ENCODE measurements at regions not wholly inside any gene's neighbourhood (a gene's known extent, or its start where the extent isn't known, plus 50 kb on each side); places are given as distances from the start of the nearest gene placed in this dataset.

DNA sequence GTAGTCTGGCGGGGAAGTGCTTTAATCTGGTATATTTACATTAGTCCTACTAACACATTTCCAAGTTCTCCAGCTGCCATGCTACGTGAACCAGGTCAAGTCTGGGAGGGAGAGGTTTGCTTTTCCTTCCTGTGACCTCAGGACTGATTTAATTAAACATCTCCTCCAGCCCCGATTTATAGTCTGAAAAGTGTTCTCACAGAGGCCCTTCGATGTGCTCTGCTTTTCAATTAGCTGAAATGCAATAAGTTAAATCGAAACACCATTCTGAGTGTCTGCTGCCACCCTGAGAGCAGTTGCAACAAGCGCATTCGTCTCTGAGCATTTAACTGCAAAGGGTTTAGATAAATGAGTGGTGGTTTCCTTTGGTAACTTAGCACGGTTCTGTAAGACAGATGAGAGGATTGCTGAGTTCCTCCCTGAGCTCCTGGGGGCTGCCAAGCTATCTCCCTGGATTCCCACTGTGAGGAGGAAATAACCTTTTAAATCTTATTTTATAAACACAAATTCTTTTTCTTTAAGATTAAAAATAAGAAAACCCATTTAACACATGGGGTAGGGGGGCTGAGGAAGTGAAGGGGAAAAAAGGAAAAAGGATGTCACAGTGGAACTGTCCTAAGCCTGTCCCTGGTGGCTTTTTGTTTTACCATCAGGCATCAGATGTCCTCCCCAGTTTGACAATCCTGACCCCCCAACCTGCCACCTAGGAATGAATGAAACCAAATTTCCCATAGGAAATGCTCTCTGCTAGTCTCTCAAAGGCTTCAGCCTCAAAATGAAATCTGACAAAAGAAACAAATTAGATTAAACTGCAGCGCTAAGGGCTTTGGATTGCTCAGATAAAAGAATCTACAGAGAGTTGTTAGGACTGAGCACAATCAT is 56.5 kb upstream of the CREB1 start:
- FAIRE-seq, result no peak
- H3K9me3 Mint-ChIP-seq (ENCODE audit: unreplicated experiment), result peaks cover 2% of the 10 kb centered on the region
- H3K27me3 Mint-ChIP-seq (ENCODE audit: low read depth, unreplicated experiment), result no peaks in the 10 kb centered on the region
- no peaks in the 10 kb centered on the region for H3K36me3 Mint-ChIP-seq (ENCODE audit: low read depth, unreplicated experiment)
- peak; percentile 78 for DNase-seq (ENCODE audit: low read depth)
- peaks cover 25% of the 10 kb centered on the region for H3K4me1 Mint-ChIP-seq (ENCODE audit: low read depth, unreplicated experiment)
- Histone ChIP-seq H3K79me2 (ENCODE audit: insufficient read depth, low read length) (no peaks in the 10 kb centered on the region), H3K27ac (ENCODE audit: low read depth, low read length) (peak overlapping the region; percentile 68), H3K4me2 (ENCODE audit: low read length) (peak overlapping the region; percentile 84), H2AFZ (ENCODE audit: low read depth, low read length) (peak overlapping the region; percentile 62), H3K4me1 (ENCODE audit: insufficient read depth, low read length) (peaks cover 11% of the 10 kb centered on the region), H3K27me3 (ENCODE audit: insufficient read depth, low read length) (no peaks in the 10 kb centered on the region), H4K20me1 (ENCODE audit: insufficient read depth, low read length) (no peaks in the 10 kb centered on the region), H3K36me3 (ENCODE audit: insufficient read depth, low read length) (no peaks in the 10 kb centered on the region), H3K9me3 (ENCODE audit: insufficient read depth, low read depth, low read length) (no peaks in the 10 kb centered on the region), H3K9ac (ENCODE audit: low read length) (peak overlapping the region; percentile 77), H3K4me3 (ENCODE audit: insufficient read depth, low read depth, low read length) (peak overlapping the region; percentile 45)
- H3K4me3 Mint-ChIP-seq (ENCODE audit: unreplicated experiment), result no peak overlapping the region
- TF ChIP-seq EZH2 (IDR thresholded peaks at IDR 0.05; ENCODE audit: insufficient read depth, low read length), result no peak
- TF ChIP-seq, protein P1, sequence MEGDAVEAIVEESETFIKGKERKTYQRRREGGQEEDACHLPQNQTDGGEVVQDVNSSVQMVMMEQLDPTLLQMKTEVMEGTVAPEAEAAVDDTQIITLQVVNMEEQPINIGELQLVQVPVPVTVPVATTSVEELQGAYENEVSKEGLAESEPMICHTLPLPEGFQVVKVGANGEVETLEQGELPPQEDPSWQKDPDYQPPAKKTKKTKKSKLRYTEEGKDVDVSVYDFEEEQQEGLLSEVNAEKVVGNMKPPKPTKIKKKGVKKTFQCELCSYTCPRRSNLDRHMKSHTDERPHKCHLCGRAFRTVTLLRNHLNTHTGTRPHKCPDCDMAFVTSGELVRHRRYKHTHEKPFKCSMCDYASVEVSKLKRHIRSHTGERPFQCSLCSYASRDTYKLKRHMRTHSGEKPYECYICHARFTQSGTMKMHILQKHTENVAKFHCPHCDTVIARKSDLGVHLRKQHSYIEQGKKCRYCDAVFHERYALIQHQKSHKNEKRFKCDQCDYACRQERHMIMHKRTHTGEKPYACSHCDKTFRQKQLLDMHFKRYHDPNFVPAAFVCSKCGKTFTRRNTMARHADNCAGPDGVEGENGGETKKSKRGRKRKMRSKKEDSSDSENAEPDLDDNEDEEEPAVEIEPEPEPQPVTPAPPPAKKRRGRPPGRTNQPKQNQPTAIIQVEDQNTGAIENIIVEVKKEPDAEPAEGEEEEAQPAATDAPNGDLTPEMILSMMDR (IDR thresholded peaks at IDR 0.05; ENCODE audit: insufficient read depth, low read depth, low read length), result peak; percentile 90
- peak overlapping the region; percentile 83 for H3K27ac Mint-ChIP-seq (ENCODE audit: unreplicated experiment)

DNA sequence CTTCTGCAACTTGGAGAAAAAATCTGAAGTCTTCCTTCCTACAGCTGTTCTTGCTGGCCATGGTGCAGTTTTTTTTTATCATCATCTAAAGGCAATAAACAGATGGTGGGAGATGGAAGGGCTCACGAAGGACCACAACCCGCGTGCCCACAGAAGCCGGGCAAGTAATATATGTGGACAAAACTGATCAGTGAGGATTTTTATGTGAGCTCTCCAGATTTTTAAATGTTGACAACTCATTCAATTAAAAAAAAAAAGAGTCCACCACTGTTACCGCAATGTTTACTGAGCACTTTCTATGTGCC is 55.9 kb upstream of the CREB1 start:
- no peak for FAIRE-seq
- Mint-ChIP-seq H3K4me3 (ENCODE audit: unreplicated experiment) (no peak overlapping the region), H3K27me3 (ENCODE audit: low read depth, unreplicated experiment) (no peaks in the 10 kb centered on the region), H3K27ac (ENCODE audit: unreplicated experiment) (peak overlapping the region; percentile 7), H3K36me3 (ENCODE audit: low read depth, unreplicated experiment) (no peaks in the 10 kb centered on the region), H3K9me3 (ENCODE audit: unreplicated experiment) (peaks cover 2% of the 10 kb centered on the region), H3K4me1 (ENCODE audit: low read depth, unreplicated experiment) (peaks cover 28% of the 10 kb centered on the region)
- Histone ChIP-seq H3K27ac (ENCODE audit: low read depth, low read length) (no peak overlapping the region), H3K9me3 (ENCODE audit: insufficient read depth, low read depth, low read length) (no peaks in the 10 kb centered on the region), H3K36me3 (ENCODE audit: insufficient read depth, low read length) (no peaks in the 10 kb centered on the region), H3K4me3 (ENCODE audit: insufficient read depth, low read depth, low read length) (no peak overlapping the region), H3K79me2 (ENCODE audit: insufficient read depth, low read length) (no peaks in the 10 kb centered on the region), H4K20me1 (ENCODE audit: insufficient read depth, low read length) (no peaks in the 10 kb centered on the region), H3K9ac (ENCODE audit: low read length) (peak overlapping the region; percentile 77), H3K4me2 (ENCODE audit: low read length) (no peak overlapping the region), H2AFZ (ENCODE audit: low read depth, low read length) (no peak overlapping the region), H3K4me1 (ENCODE audit: insufficient read depth, low read length) (peaks cover 12% of the 10 kb centered on the region), H3K27me3 (ENCODE audit: insufficient read depth, low read length) (no peaks in the 10 kb centered on the region)
- DNase-seq (ENCODE audit: low read depth), result no peak
- TF ChIP-seq, protein P1 (IDR thresholded peaks at IDR 0.05; ENCODE audit: insufficient read depth, low read depth, low read length), result no peak
- no peak for TF ChIP-seq EZH2 (IDR thresholded peaks at IDR 0.05; ENCODE audit: insufficient read depth, low read length)
